Activated CD4-positive, alpha-beta T cell treated with anti-CD3 and anti-CD28 coated beads for 24 hours (primary cell): ENCODE measurements at regions not wholly inside any gene's neighbourhood (a gene's known extent, or its start where the extent isn't known, plus 50 kb on each side); places are given as distances from the start of the nearest gene placed in this dataset.

Experiments used
- DNase-seq, 2 donors: peaks; one replicate each; pipeline ENCODE4 v3.0.0-alpha.2; 2020; ENCODE audit warnings: low read depth in 2 of 2

DNA sequence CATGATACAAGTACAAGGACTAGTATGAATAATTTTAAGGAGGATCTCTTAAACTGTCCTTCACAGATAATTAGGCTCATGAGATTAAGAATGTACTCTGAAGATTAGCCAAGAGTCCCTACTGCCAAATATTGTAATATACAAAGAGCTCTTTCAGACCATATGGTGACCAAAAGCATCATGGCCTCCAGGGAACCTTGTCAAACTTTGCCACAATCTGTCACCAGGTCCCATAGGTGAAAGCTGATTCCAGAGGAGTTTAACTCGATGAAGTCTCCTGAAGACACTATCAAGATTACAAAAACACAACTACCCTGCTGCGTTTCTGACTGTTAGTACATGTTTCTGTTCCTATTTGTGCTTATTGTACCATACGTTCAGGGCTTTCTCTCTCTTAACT, 395.4 kb upstream of the ITGA1 start:
- DNase-seq = no peak

DNA sequence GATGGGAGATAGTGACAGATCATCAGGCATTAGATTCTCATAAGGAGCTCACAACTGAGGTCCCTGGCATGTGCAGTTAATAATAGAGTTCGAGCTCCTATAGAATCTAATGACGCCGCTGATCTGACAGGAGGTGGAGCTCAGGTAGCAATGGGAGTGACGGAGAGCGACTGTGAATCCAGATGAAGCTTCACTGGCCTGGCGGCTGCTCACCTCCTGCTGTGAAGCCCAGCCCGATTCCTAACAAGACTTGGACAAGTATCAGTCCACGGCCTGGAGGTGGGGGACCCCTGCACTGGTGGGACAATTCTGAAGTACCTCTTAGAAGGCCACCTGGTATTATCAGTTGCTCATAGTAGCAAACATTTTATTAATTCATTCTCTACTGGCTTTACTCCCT, 377.9 kb upstream of the ITGA1 start:
- no peak for DNase-seq

- no peak for DNase-seq
Observed at GRCh38 chr5:52419357-52419756, 368.4 kb upstream of the ITGA1 start.

GRCh38 chr5:52427615-52428014, 360.1 kb upstream of the ITGA1 start:
- DNase-seq = no peak

- no peak for DNase-seq
Observed at GRCh38 chr5:52428977-52429489, 358.7 kb upstream of the ITGA1 start.

DNA sequence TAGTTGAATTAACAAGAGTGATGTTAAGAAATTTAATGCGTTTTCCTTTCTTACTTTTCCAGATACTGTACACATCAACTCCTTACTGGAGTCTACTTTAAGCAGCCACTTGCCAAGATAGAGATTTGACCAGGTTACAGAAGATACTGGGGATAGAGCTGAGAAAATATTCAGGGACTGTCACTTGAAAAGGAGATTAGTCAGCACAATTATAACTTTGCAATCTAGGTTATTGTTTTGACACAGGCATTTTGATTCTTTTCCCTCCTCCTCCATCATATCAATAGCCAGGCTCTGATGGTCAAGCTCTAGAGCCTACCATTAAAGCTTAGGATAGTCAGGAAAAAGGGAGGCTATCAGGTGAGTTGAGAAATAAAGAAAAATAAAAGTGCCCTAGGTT, 345.9 kb upstream of the ITGA1 start:
- DNase-seq = no peak

DNA sequence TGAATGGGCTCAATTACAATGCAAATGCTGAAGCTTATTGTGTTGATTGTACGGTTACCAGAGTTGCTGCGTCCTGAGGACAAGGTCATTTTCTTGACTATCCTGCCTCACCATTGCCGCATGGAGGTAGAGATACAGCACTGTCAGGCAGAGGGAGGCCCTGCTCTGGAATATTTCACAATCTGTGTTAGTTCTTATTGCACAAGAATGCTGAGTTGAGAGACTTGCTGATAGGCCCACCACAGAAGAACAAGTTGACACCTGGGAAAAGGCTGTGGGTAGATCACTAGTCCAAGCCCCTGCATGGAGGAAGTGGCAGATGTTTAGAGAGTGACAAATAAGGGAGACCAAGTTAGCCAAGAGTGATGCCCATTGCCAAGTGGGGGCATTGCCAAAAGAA, 344.5 kb upstream of the ITGA1 start:
- DNase-seq = no peak

DNA sequence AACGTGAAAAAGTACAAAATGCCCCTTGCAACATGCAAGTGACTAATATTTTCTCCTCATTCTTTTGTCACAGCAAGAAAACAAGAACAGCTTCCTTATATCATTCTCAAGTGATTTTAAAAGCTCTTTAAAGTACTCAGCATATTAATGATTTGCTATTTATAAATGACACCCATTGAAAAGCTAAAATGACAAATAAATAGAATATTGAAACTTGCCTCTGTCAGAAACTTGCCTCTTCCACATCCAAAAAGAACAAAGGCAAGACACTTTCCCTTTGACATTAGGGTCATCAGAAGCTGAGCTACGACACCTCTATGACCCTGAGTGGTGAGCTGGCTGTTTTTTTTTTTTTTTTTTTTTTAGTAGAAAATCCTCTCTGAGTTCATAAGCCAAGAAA, 339.6 kb upstream of the ITGA1 start:
- no peak for DNase-seq

GRCh38 chr5:52449516-52449915, 338.2 kb upstream of the ITGA1 start:
- DNase-seq = no peak

DNA sequence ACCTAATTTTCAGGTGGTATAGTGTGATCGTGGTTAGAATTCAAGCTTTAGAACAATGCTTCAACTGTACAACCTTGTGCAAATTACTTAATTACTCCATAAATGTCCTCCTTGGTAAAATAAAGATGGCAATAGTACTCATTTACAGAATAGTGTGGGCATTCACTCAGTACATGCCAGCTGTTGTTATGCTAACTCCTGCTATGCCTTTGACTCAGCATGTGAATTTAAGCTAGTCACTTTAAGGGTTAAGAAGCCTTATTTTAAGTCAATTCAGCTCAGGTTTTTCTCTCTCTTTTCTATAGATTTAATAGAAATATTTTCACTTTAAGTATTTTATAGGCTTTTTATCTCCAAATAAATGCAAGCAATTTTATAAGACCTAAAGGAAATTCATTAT, 335.6 kb upstream of the ITGA1 start:
- no peak for DNase-seq

DNA sequence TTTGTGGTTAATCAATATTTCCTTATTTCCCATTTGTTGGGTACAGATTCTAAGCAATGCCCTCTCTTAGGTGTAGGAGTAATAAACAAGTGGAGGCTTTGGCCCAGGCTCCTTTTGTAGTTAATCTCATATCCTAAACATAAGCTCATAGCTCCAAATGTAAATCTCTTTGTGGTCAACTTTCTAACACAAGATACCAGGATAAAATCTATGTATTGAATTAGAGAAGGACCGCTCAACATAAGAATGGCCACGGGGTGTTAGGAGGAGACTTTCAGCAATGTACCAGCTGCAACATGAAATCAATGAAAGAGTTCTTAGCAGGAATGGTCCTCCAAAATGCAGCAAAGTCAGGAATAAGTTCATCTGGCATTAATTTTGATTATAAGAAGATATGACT, 334.5 kb upstream of the ITGA1 start:
- no peak for DNase-seq

- no peak for DNase-seq
Observed at GRCh38 chr5:52455920-52456319, 331.8 kb upstream of the ITGA1 start.

- DNase-seq = no peak
Observed at GRCh38 chr5:52457810-52458209, 329.9 kb upstream of the ITGA1 start.

GRCh38 chr5:52466113-52466512, 321.6 kb upstream of the ITGA1 start:
- DNase-seq = no peak

DNA sequence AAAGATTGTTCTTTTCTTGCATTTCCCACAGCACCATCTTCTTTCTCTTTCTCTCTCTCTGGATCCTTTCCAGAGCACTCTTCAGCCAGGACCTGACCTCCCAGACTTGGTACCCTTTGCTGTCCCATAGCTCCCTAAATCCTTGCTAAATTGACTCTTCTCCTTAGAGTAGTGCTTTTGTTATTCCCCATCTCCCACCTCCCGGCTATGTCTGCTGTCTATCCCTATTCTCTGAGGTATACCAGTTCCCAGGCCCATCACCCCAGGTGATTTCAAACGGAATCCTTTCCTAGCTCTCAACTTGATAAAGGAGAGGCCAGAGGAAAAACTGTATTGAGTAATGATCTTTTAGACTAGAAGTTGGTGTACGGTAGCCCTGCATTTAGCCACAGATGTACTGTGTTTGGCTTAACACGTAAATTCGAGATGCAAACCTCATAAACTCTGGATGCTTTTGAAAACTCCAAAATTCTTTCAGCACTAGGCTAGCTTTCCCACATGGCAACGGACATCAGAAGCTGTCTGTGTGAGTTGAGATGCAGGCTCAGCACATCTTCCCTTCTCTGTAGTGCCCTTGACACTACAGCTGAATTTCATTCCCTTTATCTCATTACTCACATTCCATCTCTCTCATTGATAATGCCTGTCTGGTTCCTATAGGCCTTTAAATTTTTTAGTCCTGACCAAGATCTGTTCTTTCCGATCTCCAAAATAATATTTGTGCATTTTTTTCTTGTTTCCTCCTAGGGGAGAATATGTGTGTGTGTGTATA, 320.8 kb upstream of the ITGA1 start:
- no peak for DNase-seq

DNA sequence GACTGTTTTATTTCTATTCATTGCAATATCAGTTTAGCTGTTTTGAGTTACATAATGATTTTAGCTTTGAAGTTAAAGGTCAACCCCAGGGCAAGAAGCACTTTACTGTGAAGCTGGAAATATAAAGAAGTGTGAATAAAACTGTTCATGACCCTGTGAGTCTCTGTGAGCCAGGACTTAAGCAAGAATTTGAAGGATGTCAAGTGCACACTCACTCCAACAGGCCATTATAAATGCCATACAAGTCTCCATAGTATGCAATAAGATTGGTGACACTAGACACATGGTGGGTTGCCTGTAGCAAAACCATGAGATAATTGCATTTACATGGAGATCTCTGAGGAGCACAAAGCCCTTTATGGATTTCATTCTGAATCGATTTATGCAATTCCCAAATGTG, 318.7 kb upstream of the ITGA1 start:
- DNase-seq = no peak

DNA sequence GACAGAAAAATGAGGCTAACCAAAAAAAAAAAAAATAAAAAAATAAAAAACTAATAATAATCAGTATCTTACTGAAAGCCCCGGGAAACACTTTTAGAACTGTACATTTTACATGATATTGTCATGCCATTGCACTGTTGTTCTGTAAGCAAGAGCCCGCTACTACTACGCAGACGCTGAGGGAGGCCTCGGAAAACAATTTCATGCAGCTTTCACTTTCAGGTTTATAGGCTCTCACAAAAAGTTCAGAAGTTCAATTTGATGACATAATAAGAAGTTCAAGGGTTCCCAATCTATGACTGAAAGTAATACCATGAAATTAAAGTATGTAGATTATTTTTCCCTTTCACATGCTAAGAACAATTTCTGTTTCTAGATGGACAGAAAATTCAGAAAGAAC, 318.3 kb upstream of the ITGA1 start:
- peak in 1 of 2 donors; percentile 4 for DNase-seq

GRCh38 chr5:52469835-52470234, 317.9 kb upstream of the ITGA1 start:
- DNase-seq = no peak

- DNase-seq = no peak
Observed at GRCh38 chr5:52476346-52476745, 311.4 kb upstream of the ITGA1 start.

DNA sequence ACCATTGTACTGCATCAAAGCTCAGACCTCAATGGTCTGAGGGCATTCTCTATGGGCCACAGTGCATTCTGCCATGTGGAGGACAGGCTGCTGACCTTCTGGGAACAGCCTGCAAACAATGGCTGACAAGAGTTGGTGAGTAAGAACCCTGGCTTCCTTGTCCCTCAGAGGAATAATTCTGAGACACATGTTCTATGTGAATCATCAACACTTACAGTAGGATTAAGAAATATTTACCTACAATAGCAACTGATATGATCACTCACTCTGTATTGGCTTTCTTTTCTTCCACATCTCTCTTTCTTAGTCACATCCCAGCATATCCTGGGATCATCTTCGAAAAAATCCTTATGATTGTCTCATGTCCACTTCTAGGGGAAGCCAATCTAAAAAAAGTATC, 306.5 kb upstream of the ITGA1 start:
- no peak for DNase-seq

DNA sequence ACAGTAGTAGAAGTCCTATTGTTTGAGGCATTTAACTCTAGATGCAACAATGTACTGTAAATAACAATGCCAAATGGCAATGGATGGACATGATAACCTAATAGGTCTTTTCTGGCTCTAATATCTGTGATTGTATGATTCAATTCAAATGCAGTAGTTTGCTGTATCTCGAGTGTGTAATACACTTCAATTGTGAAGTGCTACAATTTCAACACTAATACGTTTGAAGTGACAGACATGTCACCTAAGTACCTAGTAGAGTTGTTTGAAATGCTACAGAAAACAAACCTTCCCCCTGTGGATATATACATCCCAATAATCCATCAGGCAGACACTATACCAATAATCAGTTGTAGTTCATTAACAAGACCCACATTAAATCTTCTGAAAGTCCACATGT, 305.9 kb upstream of the ITGA1 start:
- no peak for DNase-seq

- DNase-seq = no peak
Observed at GRCh38 chr5:52491071-52491787, 296.5 kb upstream of the ITGA1 start.

GRCh38 chr5:52491818-52492217, 295.9 kb upstream of the ITGA1 start:
- no peak for DNase-seq
